ENCODE measurements at regions not wholly inside any gene's neighbourhood (a gene's known extent, or its start where the extent isn't known, plus 50 kb on each side); places are given as distances from the start of the nearest gene placed in this dataset.

GRCh38 chr15:47586653-47587224, 130.6 kb upstream of the SEMA6D start:
- H2AFZ ChIP-seq (ENCODE audit: low read length): no peak overlapping the region
- BruUV-seq (replicated peaks): no TSS peak
- 2% methylated on average over 6 of the region's 6 CpGs for WGBS (ENCODE audit: low lambda C conversion rate)
- H3K4me1 ChIP-seq (ENCODE audit: insufficient read depth, low read length): no peaks in the 10 kb centered on the region
- no peak overlapping the region for H3K27ac ChIP-seq (ENCODE audit: extremely low read length, insufficient read depth, low read length)
- H3K79me2 ChIP-seq (ENCODE audit: insufficient read depth, low read length): no peaks in the 10 kb centered on the region
- ChIA-PET POLR2A (no interaction called here), CTCF (ENCODE audit: low intra/inter-chr PET ratio, low total read pairs) (no interaction called here)
- no peak overlapping the region for H3K9ac ChIP-seq (ENCODE audit: insufficient read depth, low read depth, low read length)
- H4K20me1 ChIP-seq (ENCODE audit: insufficient read depth, low read length): no peaks in the 10 kb centered on the region
- H3K4me3 ChIP-seq (replicated peaks in 1 of 3; ENCODE audit: insufficient read depth in 1 of 3, low read depth in 2 of 3, low read length in 3 of 3): no peak overlapping the region
- in situ Hi-C loops (cut with HindIII; ENCODE audit: extremely low pct_ligation_motif_present, low pct_unique_long_range_greater_than_20kb): no loop called here
- no peaks in the 10 kb centered on the region for H3K27me3 ChIP-seq (ENCODE audit: control insufficient read depth in 1 of 2, insufficient read depth in 2 of 2, low read length in 2 of 2)
- H3K4me2 ChIP-seq (ENCODE audit: low read depth, low read length): no peak overlapping the region
- intact Hi-C loops (cut with micrococcal nuclease; ENCODE audit: unreplicated experiment): no loop called here
- peaks cover 69% of the 10 kb centered on the region for H3K9me3 ChIP-seq (ENCODE audit: low read length)
- ATAC-seq (no peak), FAIRE-seq (no peak), DNase-seq (ENCODE audit: low spot score) (no peak)
- TF ChIP-seq, protein P1, sequence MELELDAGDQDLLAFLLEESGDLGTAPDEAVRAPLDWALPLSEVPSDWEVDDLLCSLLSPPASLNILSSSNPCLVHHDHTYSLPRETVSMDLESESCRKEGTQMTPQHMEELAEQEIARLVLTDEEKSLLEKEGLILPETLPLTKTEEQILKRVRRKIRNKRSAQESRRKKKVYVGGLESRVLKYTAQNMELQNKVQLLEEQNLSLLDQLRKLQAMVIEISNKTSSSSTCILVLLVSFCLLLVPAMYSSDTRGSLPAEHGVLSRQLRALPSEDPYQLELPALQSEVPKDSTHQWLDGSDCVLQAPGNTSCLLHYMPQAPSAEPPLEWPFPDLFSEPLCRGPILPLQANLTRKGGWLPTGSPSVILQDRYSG (CRISPR knock-in tag; IDR thresholded peaks at IDR 0.05): no peak
- TF ChIP-seq TEAD2 (CRISPR knock-in tag; IDR thresholded peaks at IDR 0.05): no peak
- no peaks in the 10 kb centered on the region for H3K36me3 ChIP-seq (replicated peaks in 1 of 2; ENCODE audit: control insufficient read depth in 1 of 2, insufficient read depth in 2 of 2, low read length in 2 of 2)

DNA sequence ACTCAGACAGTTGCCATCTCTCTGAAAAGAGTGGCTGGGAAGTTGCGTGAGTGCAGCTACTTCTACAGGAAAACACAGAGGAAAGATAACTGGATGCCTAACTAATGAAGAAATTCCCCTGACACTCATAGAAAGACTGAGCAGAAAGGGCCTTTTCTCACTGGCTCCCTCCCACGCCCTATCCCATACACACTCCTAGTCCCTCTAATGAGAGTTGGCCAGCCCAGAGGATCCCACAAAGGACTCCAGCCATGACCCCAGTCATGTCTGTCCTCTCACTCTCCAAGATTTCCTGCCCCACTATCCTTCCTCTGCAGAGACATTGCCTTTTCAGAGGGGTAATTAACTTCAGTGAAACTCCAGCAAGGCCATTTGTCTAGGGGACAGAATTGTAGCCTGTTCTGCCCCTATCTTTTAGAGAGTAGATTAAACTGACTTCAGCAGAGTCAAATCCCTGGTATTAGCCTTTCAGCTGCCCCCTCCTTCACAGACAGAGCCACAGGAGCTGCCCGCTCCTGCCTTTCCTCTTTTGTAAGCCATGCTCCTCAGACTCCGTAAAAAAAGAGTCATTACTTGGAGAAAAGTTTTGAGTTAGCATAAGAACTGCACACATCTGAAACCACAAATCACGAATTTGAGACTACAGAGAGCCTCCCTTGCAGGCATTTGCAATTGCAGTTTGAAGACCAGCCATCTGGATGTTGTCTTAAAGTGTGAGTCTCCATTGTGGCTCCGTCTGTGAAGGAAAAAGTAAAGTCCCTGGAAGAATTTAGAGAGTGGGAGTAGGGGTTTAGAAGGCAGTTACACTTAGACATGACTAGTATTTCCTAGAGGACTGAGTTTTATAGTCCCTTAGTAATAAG, 129.1 kb upstream of the SEMA6D start:
- no peak overlapping the region for H3K4me2 ChIP-seq (ENCODE audit: low read depth, low read length)
- no peak for TF ChIP-seq PBX3 (CRISPR knock-in tag; IDR thresholded peaks at IDR 0.05; ENCODE audit: borderline replicate concordance)
- no peak for TF ChIP-seq ZNF263 (CRISPR knock-in tag; IDR thresholded peaks at IDR 0.05)
- TF ChIP-seq KDM5B (CRISPR knock-in tag; IDR thresholded peaks at IDR 0.05; ENCODE audit: borderline replicate concordance): no peak
- no peak for TF ChIP-seq ZNF354B (CRISPR knock-in tag; IDR thresholded peaks at IDR 0.05)
- TF ChIP-seq MIXL1 (CRISPR knock-in tag; IDR thresholded peaks at IDR 0.05): no peak
- no peak for TF ChIP-seq ATF7 (IDR thresholded peaks at IDR 0.05)
- TF ChIP-seq ATF7 (CRISPR knock-in tag; IDR thresholded peaks at IDR 0.05): no peak
- TF ChIP-seq ZNF276 (CRISPR knock-in tag; IDR thresholded peaks at IDR 0.05; ENCODE audit: low read depth): no peak
- TF ChIP-seq ZNF343 (CRISPR knock-in tag; IDR thresholded peaks at IDR 0.05): no peak
- TF ChIP-seq ZNF569 (CRISPR knock-in tag; IDR thresholded peaks at IDR 0.05; ENCODE audit: borderline replicate concordance): no peak
- TF ChIP-seq SRF (IDR thresholded peaks at IDR 0.05; ENCODE audit: low read depth, low read length): no peak

More for the DNA sequence above, 129.1 kb upstream of the SEMA6D start:
- Histone ChIP-seq H3K27ac (ENCODE audit: extremely low read length, insufficient read depth, low read length) (no peak overlapping the region), H3K9me3 (ENCODE audit: low read length) (peaks cover 68% of the 10 kb centered on the region), H3K9ac (ENCODE audit: insufficient read depth, low read depth, low read length) (no peak overlapping the region), H3K4me1 (ENCODE audit: insufficient read depth, low read length) (no peaks in the 10 kb centered on the region), H3K4me3 (replicated peaks in 1 of 3; ENCODE audit: insufficient read depth in 1 of 3, low read depth in 2 of 3, low read length in 3 of 3) (no peak overlapping the region), H3K27me3 (ENCODE audit: control insufficient read depth in 1 of 2, insufficient read depth in 2 of 2, low read length in 2 of 2) (no peaks in the 10 kb centered on the region), H3K36me3 (replicated peaks in 1 of 2; ENCODE audit: control insufficient read depth in 1 of 2, insufficient read depth in 2 of 2, low read length in 2 of 2) (no peaks in the 10 kb centered on the region), H4K20me1 (ENCODE audit: insufficient read depth, low read length) (no peaks in the 10 kb centered on the region), H3K79me2 (ENCODE audit: insufficient read depth, low read length) (no peaks in the 10 kb centered on the region), H2AFZ (ENCODE audit: low read length) (no peak overlapping the region)
- 8% methylated on average over 6 of the region's 6 CpGs for WGBS (ENCODE audit: low lambda C conversion rate)
- intact Hi-C loops (cut with micrococcal nuclease; ENCODE audit: unreplicated experiment): no loop called here
- in situ Hi-C loops (cut with HindIII; ENCODE audit: extremely low pct_ligation_motif_present, low pct_unique_long_range_greater_than_20kb): no loop called here
- DNase-seq (ENCODE audit: low spot score) (no peak), ATAC-seq (no peak), FAIRE-seq (no peak)
- no TSS peak for BruUV-seq (replicated peaks)
- ChIA-PET POLR2A (no interaction called here), CTCF (ENCODE audit: low intra/inter-chr PET ratio, low total read pairs) (no interaction called here)
